GM12865 (cell line): ENCODE measurements at regions not wholly inside any gene's neighbourhood (a gene's known extent, or its start where the extent isn't known, plus 50 kb on each side); places are given as distances from the start of the nearest gene placed in this dataset.
"Not testable (repeated sequence)": the region's sequence is repeated elsewhere in the genome, so short reads cannot be mapped to it uniquely, and the experiment has no call there.

Experiments
- DNase-seq: peaks from one replicate; pipeline ENCODE4 v3.0.0; 2010; ENCODE audit warnings: low read depth
- H3K4me3 ChIP-seq: 2 replicates; pipeline ENCODE4 v1.5.1; 2011; ENCODE audit warnings: mild to moderate bottlenecking, low read depth, low read length, control low read depth
- CTCF ChIP-seq: IDR thresholded peaks from 2 replicates; pipeline ENCODE4 v1.5.1; 2011; ENCODE audit warnings: low read length, control low read depth, low read depth, inconsistent platforms; ENCODE audit not compliant: insufficient read depth; ENCODE audit errors: missing control alignments

DNA sequence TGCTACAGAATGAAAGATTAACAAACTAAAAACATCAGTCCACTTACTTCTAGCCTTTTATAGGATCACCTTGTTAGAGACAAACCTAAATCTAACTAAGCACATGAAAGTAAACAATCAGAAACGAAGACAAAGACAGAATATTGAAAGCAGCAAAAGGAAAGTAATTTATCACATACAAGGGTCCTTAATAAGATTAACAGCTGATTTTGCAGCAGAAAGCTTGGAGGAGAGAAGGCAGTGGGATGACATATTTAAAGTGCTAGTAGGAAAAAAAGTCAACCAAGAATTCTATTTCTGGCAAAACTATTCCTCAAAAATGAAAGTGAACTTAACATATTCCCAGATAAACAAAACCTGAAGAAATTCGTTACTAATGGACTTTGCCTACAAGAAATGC lies 286.4 kb downstream of the RWDD3 start:
- no peak for TF ChIP-seq CTCF
- DNase-seq, result no peak
- no peak overlapping the region for H3K4me3 ChIP-seq

- no peak for DNase-seq
- TF ChIP-seq CTCF, result no peak
- no peak overlapping the region for H3K4me3 ChIP-seq
These were observed 298.3 kb downstream of the RWDD3 start for GRCh38 chr1:95532335-95532734.

DNA sequence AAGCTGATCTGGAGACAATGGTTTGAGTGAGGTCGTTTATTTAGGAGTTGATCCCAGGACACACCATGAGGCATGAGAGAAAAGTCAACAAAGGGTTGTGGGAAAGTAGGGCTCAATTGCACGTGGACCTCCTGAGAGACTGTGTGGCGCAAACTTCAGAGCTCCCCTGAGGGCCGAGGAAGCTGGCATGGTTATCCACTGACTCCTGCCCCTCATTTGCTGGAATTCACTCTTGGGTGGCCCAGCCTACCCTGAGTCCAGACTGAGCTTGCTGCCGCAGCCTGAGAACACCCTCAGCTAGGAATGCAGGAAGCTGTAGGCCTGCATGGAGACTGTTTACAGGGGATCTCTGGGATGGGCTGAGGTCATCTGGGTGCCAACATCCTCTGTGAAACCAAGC lies 301.0 kb downstream of the RWDD3 start:
- H3K4me3 ChIP-seq, result no peak overlapping the region
- DNase-seq, result no peak
- no peak for TF ChIP-seq CTCF

GRCh38 chr1:95535614-95536013 lies 301.6 kb downstream of the RWDD3 start:
- no peak for DNase-seq
- TF ChIP-seq CTCF, result no peak
- no peak overlapping the region for H3K4me3 ChIP-seq

GRCh38 chr1:95536501-95536900 lies 302.5 kb downstream of the RWDD3 start:
- H3K4me3 ChIP-seq, result no peak overlapping the region
- no peak for TF ChIP-seq CTCF
- DNase-seq, result no peak

GRCh38 chr1:95537176-95537575 lies 303.2 kb downstream of the RWDD3 start:
- no peak overlapping the region for H3K4me3 ChIP-seq
- DNase-seq, result no peak
- no peak for TF ChIP-seq CTCF

GRCh38 chr1:95538242-95538641 lies 304.2 kb downstream of the RWDD3 start:
- DNase-seq, H3K4me3 ChIP-seq: not testable (repeated sequence)

DNA sequence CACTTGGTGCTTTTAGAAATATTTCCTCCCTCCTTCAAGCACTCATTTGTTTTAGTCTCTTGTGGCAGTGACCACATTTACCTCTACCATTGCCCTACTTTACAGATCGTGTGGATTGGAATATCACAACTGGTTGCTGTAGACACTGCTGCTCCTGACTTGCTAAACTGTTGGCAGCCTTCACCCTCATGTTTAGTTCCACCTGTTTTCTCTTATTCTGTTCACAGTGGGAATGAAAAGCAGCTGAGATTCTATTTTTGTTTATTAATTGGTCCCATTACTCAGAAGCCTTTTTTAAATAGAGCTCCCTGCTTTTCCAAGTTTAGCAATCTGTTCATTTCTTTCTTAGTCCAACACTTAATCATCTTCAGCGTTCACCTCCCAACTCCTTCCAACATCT lies 308.9 kb downstream of the RWDD3 start:
- no peak for TF ChIP-seq CTCF
- no peak overlapping the region for H3K4me3 ChIP-seq
- DNase-seq, result no peak
